ENCODE measurements at regions not wholly inside any gene's neighbourhood (a gene's known extent, or its start where the extent isn't known, plus 50 kb on each side); places are given as distances from the start of the nearest gene placed in this dataset.

- no peak for DNase-seq (ENCODE audit: low spot score)
These were observed 66.2 kb upstream of the SDK1 start for GRCh38 chr7:3234851-3235250.

- no peak for DNase-seq (ENCODE audit: low spot score)
These were observed 65.7 kb upstream of the SDK1 start for GRCh38 chr7:3235322-3235721.

- DNase-seq (ENCODE audit: low spot score): no peak
These were observed 64.8 kb upstream of the SDK1 start for GRCh38 chr7:3236268-3236667.

- DNase-seq (ENCODE audit: low spot score): no peak
These were observed 62.4 kb upstream of the SDK1 start for GRCh38 chr7:3238525-3239210.

GRCh38 chr7:3239291-3239691, 61.8 kb upstream of the SDK1 start:
- DNase-seq (ENCODE audit: low spot score): no peak

- DNase-seq (ENCODE audit: low spot score): no peak
These were observed 60.1 kb upstream of the SDK1 start for GRCh38 chr7:3240826-3241430.

GRCh38 chr7:3241686-3242258, 59.3 kb upstream of the SDK1 start:
- no peak for DNase-seq (ENCODE audit: low spot score)

GRCh38 chr7:3242398-3242972, 58.6 kb upstream of the SDK1 start:
- DNase-seq (ENCODE audit: low spot score): no peak

GRCh38 chr7:3243256-3243655, 57.8 kb upstream of the SDK1 start:
- no peak for DNase-seq (ENCODE audit: low spot score)

- no peak for DNase-seq (ENCODE audit: low spot score)
These were observed 57.4 kb upstream of the SDK1 start for GRCh38 chr7:3243680-3244079.

GRCh38 chr7:3244241-3244814, 56.7 kb upstream of the SDK1 start:
- DNase-seq (ENCODE audit: low spot score): no peak

- no peak for DNase-seq (ENCODE audit: low spot score)
These were observed 56.0 kb upstream of the SDK1 start for GRCh38 chr7:3245077-3245476.

- DNase-seq (ENCODE audit: low spot score): no peak
These were observed 55.3 kb upstream of the SDK1 start for GRCh38 chr7:3245721-3246120.

GRCh38 chr7:3246127-3246526, 54.9 kb upstream of the SDK1 start:
- DNase-seq (ENCODE audit: low spot score): no peak

- DNase-seq (ENCODE audit: low spot score): no peak
These were observed 54.4 kb upstream of the SDK1 start for GRCh38 chr7:3246651-3247050.

GRCh38 chr7:3250725-3251124, 50.3 kb upstream of the SDK1 start:
- DNase-seq (ENCODE audit: low spot score): no peak
